ENCODE measurements at regions not wholly inside any gene's neighbourhood (a gene's known extent, or its start where the extent isn't known, plus 50 kb on each side); places are given as distances from the start of the nearest gene placed in this dataset.

DNA sequence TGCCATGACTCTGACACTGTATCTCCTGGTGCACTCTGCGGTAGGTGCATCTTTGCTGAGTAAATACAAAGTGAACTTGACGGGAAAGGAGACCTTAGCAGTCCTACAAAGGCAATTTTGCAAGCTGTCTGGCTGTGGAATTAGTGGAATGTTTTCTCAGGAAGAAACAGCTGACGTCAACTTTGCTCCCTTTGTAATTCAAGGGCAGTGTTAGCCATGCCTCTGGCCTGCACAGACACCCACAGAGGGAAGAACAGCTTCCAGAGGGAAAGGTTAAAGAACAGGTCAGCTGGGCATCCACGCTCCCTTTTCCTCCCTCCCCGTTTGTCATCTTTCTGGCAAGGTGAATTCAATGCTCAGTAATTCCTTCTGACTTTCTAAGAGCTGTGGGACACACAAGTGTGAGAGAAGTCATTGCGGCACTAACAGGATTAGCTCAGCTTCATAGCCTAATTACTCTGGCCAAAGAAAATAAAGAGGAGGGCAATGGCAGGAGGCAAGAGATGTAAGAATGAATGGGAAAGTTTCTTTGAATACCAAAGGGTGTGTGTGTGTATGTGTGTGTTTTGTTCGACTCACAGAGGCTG lies 476.9 kb upstream of the GOT2 start:
- TF ChIP-seq, protein P1, sequence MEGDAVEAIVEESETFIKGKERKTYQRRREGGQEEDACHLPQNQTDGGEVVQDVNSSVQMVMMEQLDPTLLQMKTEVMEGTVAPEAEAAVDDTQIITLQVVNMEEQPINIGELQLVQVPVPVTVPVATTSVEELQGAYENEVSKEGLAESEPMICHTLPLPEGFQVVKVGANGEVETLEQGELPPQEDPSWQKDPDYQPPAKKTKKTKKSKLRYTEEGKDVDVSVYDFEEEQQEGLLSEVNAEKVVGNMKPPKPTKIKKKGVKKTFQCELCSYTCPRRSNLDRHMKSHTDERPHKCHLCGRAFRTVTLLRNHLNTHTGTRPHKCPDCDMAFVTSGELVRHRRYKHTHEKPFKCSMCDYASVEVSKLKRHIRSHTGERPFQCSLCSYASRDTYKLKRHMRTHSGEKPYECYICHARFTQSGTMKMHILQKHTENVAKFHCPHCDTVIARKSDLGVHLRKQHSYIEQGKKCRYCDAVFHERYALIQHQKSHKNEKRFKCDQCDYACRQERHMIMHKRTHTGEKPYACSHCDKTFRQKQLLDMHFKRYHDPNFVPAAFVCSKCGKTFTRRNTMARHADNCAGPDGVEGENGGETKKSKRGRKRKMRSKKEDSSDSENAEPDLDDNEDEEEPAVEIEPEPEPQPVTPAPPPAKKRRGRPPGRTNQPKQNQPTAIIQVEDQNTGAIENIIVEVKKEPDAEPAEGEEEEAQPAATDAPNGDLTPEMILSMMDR (IDR thresholded peaks at IDR 0.05): no peak
- TF ChIP-seq POLR2A (IDR thresholded peaks at IDR 0.05): no peak

All from testis (tissue), 2 donors.